Psoas muscle (tissue), 7 donors: ENCODE measurements at regions not wholly inside any gene's neighbourhood (a gene's known extent, or its start where the extent isn't known, plus 50 kb on each side); places are given as distances from the start of the nearest gene placed in this dataset.

Experiments
- ATAC-seq, 4 donors: fragments of 200-7000 bp; cut with Tn5 transposase; one replicate each; pipeline ENCODE4 v1.9.1; 2020; ENCODE audit warnings: moderate library complexity in 3 of 4, mild to moderate bottlenecking in 2 of 4
- DNase-seq, 2 donors: peaks; one replicate each; pipeline ENCODE4 v3.0.0-alpha.2; 2020
- H3K27ac ChIP-seq: fragments of 200-600 bp; one replicate; pipeline ENCODE4 v1.8.0; 2022
- H3K27me3 ChIP-seq, 3 donors: fragments of 200-600 bp in 1 of 3; one replicate each; pipeline versions ENCODE4 v1.6.1 to v1.8.0; 2013 to 2022; ENCODE audit warnings: low read length in 2 of 3, mild to moderate bottlenecking in 2 of 3, moderate library complexity in 1 of 3; ENCODE audit not compliant: insufficient read depth in 3 of 3
- H3K36me3 ChIP-seq, 2 donors: fragments of 200-600 bp in 1 of 2; one replicate each; pipeline versions ENCODE4 v1.6.1 to v1.8.0; 2013 to 2022; ENCODE audit warnings: low read depth in 1 of 2, mild to moderate bottlenecking in 1 of 2, moderate library complexity in 1 of 2; ENCODE audit not compliant: insufficient read depth in 1 of 2
- H3K4me1 ChIP-seq: fragments of 200-600 bp; one replicate; pipeline ENCODE4 v1.8.0; 2022
- H3K4me3 ChIP-seq: fragments of 200-600 bp; one replicate; pipeline ENCODE4 v1.8.0; 2022; ENCODE audit warnings: mild to moderate bottlenecking
- H3K9me3 ChIP-seq: fragments of 200-600 bp; one replicate; pipeline ENCODE4 v1.8.0; 2022
- CTCF ChIP-seq: fragments of 200-600 bp; IDR thresholded peaks from one replicate; pipeline ENCODE4 v1.8.0; 2022; ENCODE audit warnings: antibody characterized with exemption
- WGBS, 3 donors: extraction: QIAGEN DNeasy Blood & Tissue Kit; methylation state at CpG; one replicate each; pipeline versions ENCODE4 v1.1.6 to v1.1.7; 2013; 5-methylcytosine and 5-hydroxymethylcytosine counted together
- intact Hi-C, 2 donors: fragments of 100-400 bp; cut with DNase I; formaldehyde crosslinking; loops; one replicate each; pipeline versions ENCODE4 v1.11.0 to v1.14.2; 2022
- donor health status: healthy with polysubstance abuse.
- donor health status: DM: no; HTN: no; CAD: no; lungs with moderate emphysema.
- donor health status: Bipolar disorder and iron deficiency.
- donor health status: healthy.
- donor health status: DM: yes; HTN: yes; CAD: no.
- donor health status: DM: no; HTN: no; CAD: no.
- donor health status: DM: yes; HTN: yes; CAD: no.

GRCh38 chr13:23979361-23980159 is 82.3 kb upstream of the C1QTNF9B start:
- peaks cover 3% of the 10 kb centered on the region for H3K4me1 ChIP-seq
- intact Hi-C loops, result no loop called here
- TF ChIP-seq CTCF, result no peak
- peak overlapping the region; percentile 57 for H3K4me3 ChIP-seq
- H3K36me3 ChIP-seq, result no peaks in the 10 kb centered on the region
- H3K27ac ChIP-seq, result peak overlapping the region; percentile 3
- WGBS, 3 donors, result 1% methylated on average over 42 to 43 of the region's 43 CpGs
- peaks cover 0 to 40% (median 8%) of the 10 kb centered on the region in 3 donors for H3K27me3 ChIP-seq
- H3K9me3 ChIP-seq, result no peaks in the 10 kb centered on the region
- DNase-seq, result peak; percentile 81 to 83
- peak; percentile 56 to 87 (median 74) for ATAC-seq

- H3K27ac ChIP-seq, result no peak overlapping the region
These were observed 82.9 kb upstream of the C1QTNF9B start for GRCh38 chr13:23980160-23980551.

GRCh38 chr13:23983671-23984070 is 86.4 kb upstream of the C1QTNF9B start:
- intact Hi-C loops, result no loop called here
- Histone ChIP-seq H3K4me1 (peaks cover 3% of the 10 kb centered on the region), H3K36me3 (no peaks in the 10 kb centered on the region), H3K9me3 (no peaks in the 10 kb centered on the region), H3K27ac (no peak overlapping the region), H3K27me3 (peaks cover 0 to 32% (median 8%) of the 10 kb centered on the region in 3 donors), H3K4me3 (no peak overlapping the region)
- ATAC-seq, result no peak
- WGBS, 3 donors, result 76 to 94% (median 82%) methylated on average over 4 of the region's 4 CpGs
- DNase-seq, result no peak
- no peak for TF ChIP-seq CTCF

More at GRCh38 chr13:23980160-23980551, 82.9 kb upstream of the C1QTNF9B start:
- ATAC-seq, result peak; percentile 65 to 87 (median 76)
- H3K27me3 ChIP-seq, result peaks cover 0 to 42% (median 8%) of the 10 kb centered on the region in 3 donors
- no peak for TF ChIP-seq CTCF
- DNase-seq, result peak; percentile 84 to 89
- H3K9me3 ChIP-seq, result no peaks in the 10 kb centered on the region
- no peaks in the 10 kb centered on the region for H3K36me3 ChIP-seq
- WGBS, 3 donors, result 1 to 2% (median 1%) methylated on average over 27 to 28 of the region's 28 CpGs
- H3K4me3 ChIP-seq, result peak overlapping the region; percentile 57
- peaks cover 3% of the 10 kb centered on the region for H3K4me1 ChIP-seq
- intact Hi-C loops, result no loop called here

GRCh38 chr13:23984546-23984945 is 87.2 kb upstream of the C1QTNF9B start:
- DNase-seq, result no peak
- Histone ChIP-seq H3K4me1 (peaks cover 2% of the 10 kb centered on the region), H3K4me3 (no peak overlapping the region), H3K36me3 (no peaks in the 10 kb centered on the region), H3K27me3 (peaks cover 0 to 23% (median 8%) of the 10 kb centered on the region in 3 donors), H3K9me3 (no peaks in the 10 kb centered on the region), H3K27ac (no peak overlapping the region)
- TF ChIP-seq CTCF, result no peak
- intact Hi-C loops, result no loop called here
- ATAC-seq, result no peak
- 38 to 51% (median 39%) methylated on average over 8 of the region's 8 CpGs for WGBS, 3 donors
